ENCODE measurements at regions not wholly inside any gene's neighbourhood (a gene's known extent, or its start where the extent isn't known, plus 50 kb on each side); places are given as distances from the start of the nearest gene placed in this dataset.

- Histone ChIP-seq H3K36me3 (ENCODE audit: control insufficient read depth in 4 of 4, insufficient read depth in 4 of 4, low read length in 3 of 4) (no peaks in the 10 kb centered on the region), H3K4me3 (ENCODE audit: control insufficient read depth in 1 of 7, extremely low read depth in 1 of 7, insufficient read depth in 4 of 7, low read depth in 2 of 7, low read length in 6 of 7) (no peak overlapping the region), H3K27ac (ENCODE audit: insufficient read depth in 1 of 2, low read depth in 1 of 2, low read length in 2 of 2, poor library complexity in 1 of 2, severe bottlenecking in 2 of 2) (no peak overlapping the region), H3K4me1 (ENCODE audit: control extremely low read depth in 1 of 4, control insufficient read depth in 4 of 4, insufficient read depth in 4 of 4, low read length in 3 of 4) (no peaks in the 10 kb centered on the region), H3K9me3 (ENCODE audit: control extremely low read depth in 1 of 5, control insufficient read depth in 4 of 5, insufficient read depth in 2 of 5, low read depth in 1 of 5, low read length in 4 of 5) (peaks cover 0 to 3% (median 0%) of the 10 kb centered on the region in 5 experiments), H3K27me3 (replicated peaks in 2 of 5; ENCODE audit: control insufficient read depth in 4 of 5, insufficient read depth in 5 of 5, low read length in 4 of 5) (peaks cover 0 to 2% (median 0%) of the 10 kb centered on the region in 5 experiments)
- no peak for DNase-seq
- WGBS (ENCODE audit: insufficient coverage): 100% methylated on average over 3 of the region's 4 CpGs
- ChIA-PET CTCF (no interaction called here), POLR2A (no interaction called here)
Observed at GRCh38 chr2:13113002-13113401, 396.3 kb downstream of the TRIB2 start.

- Histone ChIP-seq H3K4me3 (ENCODE audit: control insufficient read depth in 1 of 7, extremely low read depth in 1 of 7, insufficient read depth in 4 of 7, low read depth in 2 of 7, low read length in 6 of 7) (no peak overlapping the region), H3K36me3 (ENCODE audit: control insufficient read depth in 4 of 4, insufficient read depth in 4 of 4, low read length in 3 of 4) (no peaks in the 10 kb centered on the region), H3K27me3 (replicated peaks in 2 of 5; ENCODE audit: control insufficient read depth in 4 of 5, insufficient read depth in 5 of 5, low read length in 4 of 5) (peaks cover 0 to 2% (median 0%) of the 10 kb centered on the region in 5 experiments), H3K4me1 (ENCODE audit: control extremely low read depth in 1 of 4, control insufficient read depth in 4 of 4, insufficient read depth in 4 of 4, low read length in 3 of 4) (no peaks in the 10 kb centered on the region), H3K9me3 (ENCODE audit: control extremely low read depth in 1 of 5, control insufficient read depth in 4 of 5, insufficient read depth in 2 of 5, low read depth in 1 of 5, low read length in 4 of 5) (peaks cover 0 to 1% (median 0%) of the 10 kb centered on the region in 5 experiments), H3K27ac (ENCODE audit: insufficient read depth in 1 of 2, low read depth in 1 of 2, low read length in 2 of 2, poor library complexity in 1 of 2, severe bottlenecking in 2 of 2) (no peak overlapping the region)
- DNase-seq: peak in 2 of 3 donors; percentile 0 to 8
- ChIA-PET CTCF (no interaction called here), POLR2A (no interaction called here)
- WGBS (ENCODE audit: insufficient coverage): 10% methylated on average over 1 of the region's 1 CpG
Observed at GRCh38 chr2:13114391-13114790, 397.7 kb downstream of the TRIB2 start.

- H3K4me1 ChIP-seq (ENCODE audit: control extremely low read depth in 1 of 4, control insufficient read depth in 4 of 4, insufficient read depth in 4 of 4, low read length in 3 of 4): no peaks in the 10 kb centered on the region
- H3K9me3 ChIP-seq (ENCODE audit: control extremely low read depth in 1 of 5, control insufficient read depth in 4 of 5, insufficient read depth in 2 of 5, low read depth in 1 of 5, low read length in 4 of 5): no peaks in the 10 kb centered on the region
- 14% methylated on average over 1 of the region's 1 CpG for WGBS (ENCODE audit: insufficient coverage)
- peaks cover 0 to 2% (median 0%) of the 10 kb centered on the region in 5 experiments for H3K27me3 ChIP-seq (replicated peaks in 2 of 5; ENCODE audit: control insufficient read depth in 4 of 5, insufficient read depth in 5 of 5, low read length in 4 of 5)
- CTCF ChIA-PET: no interaction called here
- H3K36me3 ChIP-seq (ENCODE audit: control insufficient read depth in 4 of 4, insufficient read depth in 4 of 4, low read length in 3 of 4): no peaks in the 10 kb centered on the region
- H3K27ac ChIP-seq (ENCODE audit: insufficient read depth in 1 of 2, low read depth in 1 of 2, low read length in 2 of 2, poor library complexity in 1 of 2, severe bottlenecking in 2 of 2): no peak overlapping the region
- no peak overlapping the region for H3K4me3 ChIP-seq (ENCODE audit: control insufficient read depth in 1 of 7, extremely low read depth in 1 of 7, insufficient read depth in 4 of 7, low read depth in 2 of 7, low read length in 6 of 7)
- no peak for DNase-seq
- POLR2A ChIA-PET: no interaction called here
Observed at GRCh38 chr2:13115643-13116042, 398.9 kb downstream of the TRIB2 start.

- H3K36me3 ChIP-seq (ENCODE audit: control insufficient read depth in 4 of 4, insufficient read depth in 4 of 4, low read length in 3 of 4): no peaks in the 10 kb centered on the region
- no peak overlapping the region for H3K4me3 ChIP-seq (ENCODE audit: control insufficient read depth in 1 of 7, extremely low read depth in 1 of 7, insufficient read depth in 4 of 7, low read depth in 2 of 7, low read length in 6 of 7)
- H3K27ac ChIP-seq (ENCODE audit: insufficient read depth in 1 of 2, low read depth in 1 of 2, low read length in 2 of 2, poor library complexity in 1 of 2, severe bottlenecking in 2 of 2): no peak overlapping the region
- H3K27me3 ChIP-seq (replicated peaks in 2 of 5; ENCODE audit: control insufficient read depth in 4 of 5, insufficient read depth in 5 of 5, low read length in 4 of 5): no peaks in the 10 kb centered on the region
- no peak for DNase-seq
- H3K4me1 ChIP-seq (ENCODE audit: control extremely low read depth in 1 of 4, control insufficient read depth in 4 of 4, insufficient read depth in 4 of 4, low read length in 3 of 4): no peaks in the 10 kb centered on the region
- ChIA-PET CTCF (no interaction called here), POLR2A (no interaction called here)
- 100% methylated on average over 6 of the region's 6 CpGs for WGBS (ENCODE audit: insufficient coverage)
- H3K9me3 ChIP-seq (ENCODE audit: control extremely low read depth in 1 of 5, control insufficient read depth in 4 of 5, insufficient read depth in 2 of 5, low read depth in 1 of 5, low read length in 4 of 5): no peaks in the 10 kb centered on the region
Observed at GRCh38 chr2:13121096-13121495, 404.4 kb downstream of the TRIB2 start.

GRCh38 chr2:13128139-13128538 is 411.4 kb downstream of the TRIB2 start:
- Histone ChIP-seq H3K4me1 (ENCODE audit: control extremely low read depth in 1 of 4, control insufficient read depth in 4 of 4, insufficient read depth in 4 of 4, low read length in 3 of 4) (no peaks in the 10 kb centered on the region), H3K36me3 (ENCODE audit: control insufficient read depth in 4 of 4, insufficient read depth in 4 of 4, low read length in 3 of 4) (no peaks in the 10 kb centered on the region), H3K27me3 (replicated peaks in 2 of 5; ENCODE audit: control insufficient read depth in 4 of 5, insufficient read depth in 5 of 5, low read length in 4 of 5) (peaks cover 0 to 1% (median 0%) of the 10 kb centered on the region in 5 experiments), H3K4me3 (ENCODE audit: control insufficient read depth in 1 of 7, extremely low read depth in 1 of 7, insufficient read depth in 4 of 7, low read depth in 2 of 7, low read length in 6 of 7) (no peak overlapping the region), H3K9me3 (ENCODE audit: control extremely low read depth in 1 of 5, control insufficient read depth in 4 of 5, insufficient read depth in 2 of 5, low read depth in 1 of 5, low read length in 4 of 5) (no peaks in the 10 kb centered on the region), H3K27ac (ENCODE audit: insufficient read depth in 1 of 2, low read depth in 1 of 2, low read length in 2 of 2, poor library complexity in 1 of 2, severe bottlenecking in 2 of 2) (no peak overlapping the region)
- no CpG with 5 or more reads among the region's 1 CpG for WGBS (ENCODE audit: insufficient coverage)
- no peak for DNase-seq
- ChIA-PET CTCF (no interaction called here), POLR2A (no interaction called here)

- POLR2A ChIA-PET: no interaction called here
- 92% methylated on average over 3 of the region's 3 CpGs for WGBS (ENCODE audit: insufficient coverage)
Observed at GRCh38 chr2:13135369-13135768, 418.6 kb downstream of the TRIB2 start.

GRCh38 chr2:13135856-13136255 is 419.1 kb downstream of the TRIB2 start:
- Histone ChIP-seq H3K4me3 (ENCODE audit: control insufficient read depth in 1 of 7, extremely low read depth in 1 of 7, insufficient read depth in 4 of 7, low read depth in 2 of 7, low read length in 6 of 7) (no peak overlapping the region), H3K27me3 (replicated peaks in 2 of 5; ENCODE audit: control insufficient read depth in 4 of 5, insufficient read depth in 5 of 5, low read length in 4 of 5) (no peaks in the 10 kb centered on the region), H3K27ac (ENCODE audit: insufficient read depth in 1 of 2, low read depth in 1 of 2, low read length in 2 of 2, poor library complexity in 1 of 2, severe bottlenecking in 2 of 2) (no peak overlapping the region), H3K36me3 (ENCODE audit: control insufficient read depth in 4 of 4, insufficient read depth in 4 of 4, low read length in 3 of 4) (no peaks in the 10 kb centered on the region), H3K4me1 (ENCODE audit: control extremely low read depth in 1 of 4, control insufficient read depth in 4 of 4, insufficient read depth in 4 of 4, low read length in 3 of 4) (no peaks in the 10 kb centered on the region), H3K9me3 (ENCODE audit: control extremely low read depth in 1 of 5, control insufficient read depth in 4 of 5, insufficient read depth in 2 of 5, low read depth in 1 of 5, low read length in 4 of 5) (no peaks in the 10 kb centered on the region)
- ChIA-PET POLR2A (no interaction called here), CTCF (no interaction called here)
- WGBS (ENCODE audit: insufficient coverage): 75% methylated on average over 1 of the region's 1 CpG
- DNase-seq: no peak

More at GRCh38 chr2:13135369-13135768, 418.6 kb downstream of the TRIB2 start:
- Histone ChIP-seq H3K27me3 (replicated peaks in 2 of 5; ENCODE audit: control insufficient read depth in 4 of 5, insufficient read depth in 5 of 5, low read length in 4 of 5) (no peaks in the 10 kb centered on the region), H3K4me1 (ENCODE audit: control extremely low read depth in 1 of 4, control insufficient read depth in 4 of 4, insufficient read depth in 4 of 4, low read length in 3 of 4) (no peaks in the 10 kb centered on the region), H3K9me3 (ENCODE audit: control extremely low read depth in 1 of 5, control insufficient read depth in 4 of 5, insufficient read depth in 2 of 5, low read depth in 1 of 5, low read length in 4 of 5) (no peaks in the 10 kb centered on the region), H3K4me3 (ENCODE audit: control insufficient read depth in 1 of 7, extremely low read depth in 1 of 7, insufficient read depth in 4 of 7, low read depth in 2 of 7, low read length in 6 of 7) (no peak overlapping the region), H3K36me3 (ENCODE audit: control insufficient read depth in 4 of 4, insufficient read depth in 4 of 4, low read length in 3 of 4) (no peaks in the 10 kb centered on the region), H3K27ac (ENCODE audit: insufficient read depth in 1 of 2, low read depth in 1 of 2, low read length in 2 of 2, poor library complexity in 1 of 2, severe bottlenecking in 2 of 2) (no peak overlapping the region)
- no peak for DNase-seq
- CTCF ChIA-PET: no interaction called here

Measured in common myeloid progenitor, CD34-positive (primary cell).